GM12865 (cell line): ENCODE measurements at regions not wholly inside any gene's neighbourhood (a gene's known extent, or its start where the extent isn't known, plus 50 kb on each side); places are given as distances from the start of the nearest gene placed in this dataset.

Experiments used
- DNase-seq: peaks from one replicate; pipeline ENCODE4 v3.0.0; 2010; ENCODE audit warnings: low read depth
- H3K4me3 ChIP-seq: 2 replicates; pipeline ENCODE4 v1.5.1; 2011; ENCODE audit warnings: mild to moderate bottlenecking, low read depth, low read length, control low read depth
- TF ChIP-seq, protein P1 (sequence below): IDR thresholded peaks from 2 replicates; pipeline ENCODE4 v1.5.1; 2011; ENCODE audit warnings: low read length, control low read depth, low read depth, inconsistent platforms; ENCODE audit not compliant: insufficient read depth; ENCODE audit errors: missing control alignments

DNA sequence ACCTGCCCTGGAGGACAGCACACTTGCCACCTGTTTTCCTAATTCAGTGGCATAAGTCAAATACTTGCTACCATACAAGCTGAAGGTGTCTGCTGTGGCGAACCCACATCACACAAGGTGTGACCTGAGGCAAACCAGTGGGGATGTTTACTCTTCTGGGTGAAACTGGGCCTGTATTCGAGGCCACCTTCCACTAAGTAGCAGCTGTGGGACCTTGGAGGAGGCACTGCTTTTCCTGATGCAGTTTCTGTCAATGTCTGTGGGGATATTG is 927.4 kb downstream of the BRD1 start:
- no peak overlapping the region for H3K4me3 ChIP-seq
- no peak for DNase-seq

DNA sequence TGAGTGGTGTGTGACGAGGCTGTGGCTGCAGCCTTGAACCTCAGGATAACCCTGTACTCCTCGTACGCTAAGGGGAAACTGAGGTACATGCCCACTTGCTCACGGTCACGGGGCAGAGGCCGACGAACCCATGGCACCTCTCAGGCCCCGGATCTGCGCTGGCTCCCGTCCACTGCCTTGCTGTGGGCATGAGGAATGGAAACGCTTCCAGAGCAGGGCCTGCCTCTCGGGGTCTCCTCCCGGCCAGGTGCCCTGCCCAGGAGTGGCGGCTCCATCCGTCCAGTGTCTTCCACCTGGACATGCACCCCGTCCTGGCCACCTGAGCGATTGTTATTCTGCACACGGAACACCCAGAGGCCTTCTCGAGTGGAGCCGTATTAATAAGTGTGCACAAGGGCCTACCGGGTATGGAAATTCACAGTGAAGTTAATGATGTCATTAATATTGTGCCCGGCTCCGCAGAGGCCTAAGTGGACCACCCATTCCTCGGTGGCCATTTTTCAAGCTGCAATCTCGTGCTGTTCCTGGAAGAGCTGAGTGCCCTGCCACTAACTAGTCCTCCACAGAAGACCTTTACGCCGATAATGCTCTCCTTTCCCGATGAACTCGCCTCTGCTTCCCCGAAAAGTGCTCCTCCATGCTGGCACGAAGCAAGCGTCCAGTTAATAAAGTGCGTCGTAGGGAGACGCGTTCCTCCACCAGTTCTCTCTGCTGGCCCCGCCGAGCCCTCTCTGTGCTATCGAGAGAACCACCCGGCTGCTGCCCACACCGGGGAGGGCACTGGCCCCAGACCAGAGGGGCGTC is 927.9 kb downstream of the BRD1 start:
- TF ChIP-seq, protein P1, sequence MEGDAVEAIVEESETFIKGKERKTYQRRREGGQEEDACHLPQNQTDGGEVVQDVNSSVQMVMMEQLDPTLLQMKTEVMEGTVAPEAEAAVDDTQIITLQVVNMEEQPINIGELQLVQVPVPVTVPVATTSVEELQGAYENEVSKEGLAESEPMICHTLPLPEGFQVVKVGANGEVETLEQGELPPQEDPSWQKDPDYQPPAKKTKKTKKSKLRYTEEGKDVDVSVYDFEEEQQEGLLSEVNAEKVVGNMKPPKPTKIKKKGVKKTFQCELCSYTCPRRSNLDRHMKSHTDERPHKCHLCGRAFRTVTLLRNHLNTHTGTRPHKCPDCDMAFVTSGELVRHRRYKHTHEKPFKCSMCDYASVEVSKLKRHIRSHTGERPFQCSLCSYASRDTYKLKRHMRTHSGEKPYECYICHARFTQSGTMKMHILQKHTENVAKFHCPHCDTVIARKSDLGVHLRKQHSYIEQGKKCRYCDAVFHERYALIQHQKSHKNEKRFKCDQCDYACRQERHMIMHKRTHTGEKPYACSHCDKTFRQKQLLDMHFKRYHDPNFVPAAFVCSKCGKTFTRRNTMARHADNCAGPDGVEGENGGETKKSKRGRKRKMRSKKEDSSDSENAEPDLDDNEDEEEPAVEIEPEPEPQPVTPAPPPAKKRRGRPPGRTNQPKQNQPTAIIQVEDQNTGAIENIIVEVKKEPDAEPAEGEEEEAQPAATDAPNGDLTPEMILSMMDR: no peak
- DNase-seq: no peak
- no peak overlapping the region for H3K4me3 ChIP-seq

More for the DNA sequence above, 927.4 kb downstream of the BRD1 start:
- TF ChIP-seq, protein P1: no peak

DNA sequence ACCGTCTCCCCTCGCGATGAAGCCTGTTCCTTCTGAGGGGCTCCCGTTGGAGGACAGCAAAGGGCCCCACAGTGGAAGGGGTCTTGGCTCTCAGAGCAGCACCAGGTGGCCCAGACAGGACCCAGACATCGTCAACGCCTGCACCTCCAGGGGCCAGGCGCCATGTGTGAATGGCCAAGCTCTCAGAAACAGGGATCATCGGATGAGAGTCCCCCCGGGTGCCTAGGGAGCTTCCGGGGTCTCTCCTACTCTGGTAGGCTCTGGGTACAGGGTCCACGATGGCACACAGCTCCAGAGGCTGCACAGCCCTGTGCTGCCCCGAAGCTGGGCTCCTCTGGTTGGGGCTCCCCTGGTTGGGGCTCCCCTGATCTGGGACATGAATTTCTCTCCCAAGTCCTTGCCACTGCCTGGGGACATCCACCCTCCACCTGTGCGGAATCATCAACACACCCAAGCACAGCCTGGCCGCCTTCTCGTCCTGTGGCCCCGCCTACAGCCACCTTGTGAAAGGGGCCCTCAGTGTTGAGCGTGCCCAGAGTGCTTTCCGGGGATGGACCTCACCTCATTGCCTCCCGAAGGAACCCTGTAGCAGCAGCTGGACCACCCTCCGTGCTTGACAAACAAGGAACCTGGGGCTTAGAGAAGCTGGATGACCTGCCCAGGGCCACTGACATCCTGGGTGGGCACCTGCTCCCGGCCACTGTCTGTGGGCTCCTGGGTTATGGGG is 929.0 kb downstream of the BRD1 start:
- TF ChIP-seq, protein P1: no peak
- no peak overlapping the region for H3K4me3 ChIP-seq
- no peak for DNase-seq

DNA sequence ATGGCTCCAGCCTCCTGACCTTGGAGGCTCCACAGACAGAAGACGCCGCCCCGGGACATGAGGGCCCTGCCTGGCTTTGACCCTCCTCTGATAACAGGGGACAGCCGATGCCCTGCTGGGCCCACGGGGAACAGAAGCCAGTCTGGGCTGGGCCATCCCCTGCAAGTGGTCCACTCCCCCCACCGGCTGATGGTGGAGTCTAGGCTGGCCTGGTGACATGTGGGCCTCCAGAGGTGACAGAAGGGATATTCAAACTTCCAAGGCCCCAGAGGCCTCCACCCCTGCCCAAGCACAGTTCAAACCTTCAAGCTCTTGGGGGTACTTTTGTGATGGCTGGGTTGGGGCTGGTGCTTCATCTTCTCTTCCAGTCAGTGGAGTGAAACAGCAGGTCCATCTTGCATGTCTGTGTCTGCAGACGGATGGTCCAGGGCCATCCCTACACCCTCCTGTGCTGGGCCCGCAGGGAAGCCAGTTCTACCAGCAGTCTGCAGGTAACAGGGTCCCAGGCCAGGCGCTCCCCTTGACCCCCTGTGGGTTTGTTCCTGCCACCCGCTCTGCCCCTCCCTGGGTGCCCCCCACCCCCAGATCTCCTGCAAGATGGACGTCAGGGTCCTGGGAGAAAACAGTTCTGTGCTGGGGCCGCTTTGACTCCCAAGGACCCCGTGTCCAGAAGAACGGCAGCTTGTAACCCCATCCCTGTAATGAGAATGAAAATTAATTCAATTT is 929.9 kb downstream of the BRD1 start:
- H3K4me3 ChIP-seq: no peak overlapping the region
- DNase-seq: no peak
- TF ChIP-seq, protein P1: no peak

DNA sequence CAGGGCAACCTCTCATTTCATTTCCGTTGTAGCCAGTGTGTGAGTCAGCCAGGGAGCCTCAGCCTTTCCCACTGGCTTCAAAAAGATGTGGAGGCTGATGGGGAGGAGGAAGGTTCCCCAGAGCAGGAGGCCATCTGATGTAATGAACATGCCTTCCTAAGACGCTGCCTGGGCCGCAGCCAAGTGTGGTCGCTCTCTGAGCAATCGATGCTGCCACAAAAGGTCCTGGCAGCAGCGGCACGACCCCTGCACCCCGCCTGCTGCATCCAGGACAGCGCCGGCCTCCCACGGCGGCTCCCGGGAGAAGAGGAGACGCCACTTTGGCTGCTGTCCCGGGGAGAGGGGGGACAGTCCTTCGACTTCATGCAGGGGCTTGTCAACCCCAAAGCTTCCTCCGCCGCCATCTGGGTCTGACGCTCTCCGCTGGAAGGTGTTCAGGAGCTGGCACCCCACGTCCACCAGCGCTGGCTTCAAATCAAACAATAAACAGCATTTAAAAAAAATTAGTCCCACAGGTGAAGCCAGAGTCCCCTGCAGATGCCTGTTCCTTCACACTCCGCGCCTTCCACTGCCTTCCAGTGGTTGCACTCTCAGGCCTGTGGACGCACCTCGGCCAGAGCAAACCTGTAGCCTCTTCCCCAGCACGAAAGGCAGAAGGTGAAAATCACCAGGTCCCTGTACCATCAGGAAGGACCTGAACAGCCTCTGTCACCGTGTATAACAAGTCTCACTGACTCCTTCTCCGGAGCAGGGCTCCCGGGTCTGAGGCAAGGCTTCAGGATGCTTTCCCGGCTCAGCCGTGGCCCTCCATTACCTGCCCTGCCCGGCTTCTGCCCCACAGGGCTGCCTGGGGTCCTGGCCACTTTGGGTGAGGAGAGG is 930.7 kb downstream of the BRD1 start:
- no peak for DNase-seq
- TF ChIP-seq, protein P1: no peak
- H3K4me3 ChIP-seq: no peak overlapping the region
